Small intestine (tissue), 7 donors: ENCODE measurements at regions not wholly inside any gene's neighbourhood (a gene's known extent, or its start where the extent isn't known, plus 50 kb on each side); places are given as distances from the start of the nearest gene placed in this dataset.
"Not testable (repeated sequence)": the region's sequence is repeated elsewhere in the genome, so short reads cannot be mapped to it uniquely, and the experiment has no call there.

Experiments
- DNase-seq, 2 donors: peaks; one replicate each; pipeline versions ENCODE4 v3.0.0 to v3.0.0-alpha.2; 2013
- FAIRE-seq: peaks from 2 replicates; lab custom pipeline; 2012; peaks lifted over from hg19 to GRCh38; lab: Jason Lieb, UNC
- H3K27ac ChIP-seq, 3 donors: one replicate each; pipeline ENCODE4 v1.5.1; 2013; ENCODE audit warnings: low read length in 2 of 3, mild to moderate bottlenecking in 2 of 3, control low read depth in 1 of 3, inconsistent platforms in 1 of 3, low read depth in 1 of 3, moderate library complexity in 1 of 3
- H3K27me3 ChIP-seq, 3 donors: one replicate each; pipeline ENCODE4 v1.6.1; 2013; ENCODE audit warnings: low read length in 3 of 3, inconsistent platforms in 1 of 3; ENCODE audit not compliant: control insufficient read depth in 3 of 3, insufficient read depth in 3 of 3
- H3K36me3 ChIP-seq, 3 donors: one replicate each; pipeline ENCODE4 v1.6.1; 2013; ENCODE audit warnings: low read length in 3 of 3, inconsistent platforms in 1 of 3, low read depth in 1 of 3, mild to moderate bottlenecking in 1 of 3, moderate library complexity in 1 of 3; ENCODE audit not compliant: control insufficient read depth in 3 of 3, insufficient read depth in 2 of 3
- H3K4me1 ChIP-seq, 3 donors: one replicate each; pipeline ENCODE4 v1.6.1; 2013; ENCODE audit warnings: low read length in 2 of 3, inconsistent platforms in 1 of 3, low read depth in 1 of 3, mild to moderate bottlenecking in 1 of 3, moderate library complexity in 1 of 3; ENCODE audit not compliant: control insufficient read depth in 3 of 3, insufficient read depth in 2 of 3
- H3K4me3 ChIP-seq, 3 donors: one replicate each; pipeline ENCODE4 v1.5.1; 2013; ENCODE audit warnings: low read length in 3 of 3, control low read depth in 1 of 3, inconsistent platforms in 1 of 3, low read depth in 1 of 3, mild to moderate bottlenecking in 1 of 3, moderate library complexity in 1 of 3
- H3K9me3 ChIP-seq, 2 donors: one replicate each; pipeline ENCODE4 v1.6.1; 2013; ENCODE audit warnings: low read depth in 1 of 2, low read length in 1 of 2; ENCODE audit not compliant: control insufficient read depth in 2 of 2, insufficient read depth in 1 of 2
- WGBS, 3 donors: extraction: QIAGEN DNeasy Blood & Tissue Kit; methylation state at CpG; one replicate each; pipeline ENCODE4 v1.1.7; 2013; 5-methylcytosine and 5-hydroxymethylcytosine counted together
- donor health status: healthy with polysubstance abuse.
- donor health status: control.
- donor health status: control.
- donor health status: Bipolar disorder and iron deficiency.
- donor health status: healthy.

- no peaks in the 10 kb centered on the region for H3K36me3 ChIP-seq
- H3K4me1 ChIP-seq: no peaks in the 10 kb centered on the region
- no peak for DNase-seq
- no peak for FAIRE-seq
- 60 to 67% (median 62%) methylated on average over 7 of the region's 7 CpGs for WGBS, 3 donors
- H3K27me3 ChIP-seq: no peaks in the 10 kb centered on the region
- peak overlapping the region in 1 of 3 donors; percentile 10 for H3K27ac ChIP-seq
- no peak overlapping the region for H3K4me3 ChIP-seq
- no peaks in the 10 kb centered on the region for H3K9me3 ChIP-seq
Measured at GRCh38 chr2:209145941-209146681, 277.7 kb upstream of the MAP2 start.

- H3K27me3 ChIP-seq: no peaks in the 10 kb centered on the region
- WGBS, 3 donors: 72 to 76% (median 75%) methylated on average over 3 of the region's 3 CpGs
- H3K27ac ChIP-seq: no peak overlapping the region
- DNase-seq: no peak
- FAIRE-seq: no peak
- no peaks in the 10 kb centered on the region for H3K4me1 ChIP-seq
- no peaks in the 10 kb centered on the region for H3K36me3 ChIP-seq
- no peaks in the 10 kb centered on the region for H3K9me3 ChIP-seq
- H3K4me3 ChIP-seq: no peak overlapping the region
Measured at GRCh38 chr2:209146682-209147320, 277.0 kb upstream of the MAP2 start.

DNA sequence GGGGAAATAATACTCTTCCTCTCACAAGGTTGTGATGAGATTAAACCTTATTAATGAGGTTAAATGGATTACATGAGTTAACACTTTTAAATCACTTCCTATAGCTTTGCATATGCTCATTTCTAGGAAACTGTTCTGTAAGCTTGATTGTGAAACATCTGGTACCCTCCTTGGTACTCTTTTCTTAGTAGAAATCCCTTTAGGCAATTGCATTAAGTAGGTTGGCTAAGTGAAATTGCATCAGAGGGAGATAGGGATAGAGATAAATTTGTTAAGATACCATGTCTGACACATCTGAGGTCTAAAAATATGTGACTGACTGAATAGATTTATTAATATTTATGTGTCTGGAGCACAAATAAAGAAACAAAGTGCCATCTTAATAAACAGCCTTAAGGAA is 275.9 kb upstream of the MAP2 start:
- Histone ChIP-seq H3K4me1 (no peaks in the 10 kb centered on the region), H3K27ac (no peak overlapping the region), H3K9me3 (no peaks in the 10 kb centered on the region), H3K36me3 (no peaks in the 10 kb centered on the region), H3K27me3 (no peaks in the 10 kb centered on the region), H3K4me3 (no peak overlapping the region)
- FAIRE-seq (no peak), DNase-seq (no peak)

- Histone ChIP-seq H3K27me3 (no peaks in the 10 kb centered on the region), H3K4me3 (no peak overlapping the region), H3K9me3 (no peaks in the 10 kb centered on the region), H3K27ac (no peak overlapping the region), H3K36me3 (no peaks in the 10 kb centered on the region), H3K4me1 (no peaks in the 10 kb centered on the region)
- DNase-seq: no peak
- WGBS, 3 donors: 76 to 79% (median 76%) methylated on average over 7 of the region's 7 CpGs
- FAIRE-seq: no peak
Measured at GRCh38 chr2:209160800-209161588, 262.9 kb upstream of the MAP2 start.

GRCh38 chr2:209162129-209162528 is 261.7 kb upstream of the MAP2 start:
- H3K4me1 ChIP-seq: no peaks in the 10 kb centered on the region
- DNase-seq: no peak
- 48 to 67% (median 62%) methylated on average over 2 of the region's 2 CpGs for WGBS, 3 donors
- FAIRE-seq: no peak
- H3K9me3 ChIP-seq: no peaks in the 10 kb centered on the region
- no peaks in the 10 kb centered on the region for H3K27me3 ChIP-seq
- H3K27ac ChIP-seq: no peak overlapping the region
- H3K4me3 ChIP-seq: no peak overlapping the region
- no peaks in the 10 kb centered on the region for H3K36me3 ChIP-seq

- no peak for FAIRE-seq
- Histone ChIP-seq H3K27me3 (no peaks in the 10 kb centered on the region), H3K9me3 (peaks cover 0 to 6% of the 10 kb centered on the region in 2 donors), H3K36me3 (no peaks in the 10 kb centered on the region), H3K27ac (no peak overlapping the region), H3K4me1 (no peaks in the 10 kb centered on the region), H3K4me3 (no peak overlapping the region)
- WGBS, 3 donors: 17 to 38% (median 33%) methylated on average over 2 of the region's 2 CpGs
- no peak for DNase-seq
Measured at GRCh38 chr2:209181984-209182383, 241.9 kb upstream of the MAP2 start.

DNA sequence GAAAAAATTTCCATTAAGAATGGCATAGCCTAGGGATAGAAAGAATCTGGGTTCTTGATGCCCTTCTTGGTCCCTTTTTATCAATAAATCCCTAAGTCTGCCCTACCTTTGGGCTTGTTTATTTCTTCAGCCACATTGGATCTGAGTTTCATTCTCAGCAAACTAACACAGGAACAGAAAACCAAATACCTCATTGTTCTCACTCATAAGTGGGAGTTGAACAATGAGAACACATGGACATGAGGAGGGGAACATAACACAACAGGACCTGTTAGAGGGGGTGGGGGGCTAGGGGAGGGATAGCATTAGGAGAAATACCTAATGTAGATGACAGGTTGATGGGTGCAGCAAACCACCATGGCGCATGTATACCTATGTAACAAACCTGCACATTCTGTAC is 237.0 kb upstream of the MAP2 start:
- not testable (repeated sequence) for H3K27ac ChIP-seq, H3K4me3 ChIP-seq, FAIRE-seq, H3K9me3 ChIP-seq, H3K36me3 ChIP-seq, DNase-seq, H3K27me3 ChIP-seq, H3K4me1 ChIP-seq
- 87 to 94% (median 91%) methylated on average over 1 of the region's 1 CpG for WGBS, 3 donors

DNA sequence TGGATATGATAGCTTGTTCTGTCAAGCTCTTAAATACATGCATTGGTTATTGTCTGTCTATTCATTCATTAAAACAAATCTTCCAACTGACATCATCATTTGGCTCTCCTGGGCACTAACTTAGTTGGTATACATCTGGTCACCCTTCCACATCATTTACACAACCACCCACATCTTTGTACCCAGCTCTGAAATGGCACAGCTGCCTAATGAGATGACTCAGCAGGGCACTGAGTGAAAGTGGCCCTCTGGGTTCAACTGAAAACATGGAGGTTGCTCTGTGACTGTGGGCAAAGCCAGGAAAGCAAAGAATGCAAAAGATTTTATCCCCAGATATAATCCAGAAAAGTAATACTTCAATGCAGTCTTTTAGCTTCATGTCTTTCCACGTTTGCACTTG is 234.0 kb upstream of the MAP2 start:
- no peak for DNase-seq
- no peaks in the 10 kb centered on the region for H3K27me3 ChIP-seq
- H3K4me1 ChIP-seq: no peaks in the 10 kb centered on the region
- no peaks in the 10 kb centered on the region for H3K36me3 ChIP-seq
- H3K4me3 ChIP-seq: no peak overlapping the region
- H3K9me3 ChIP-seq: no peaks in the 10 kb centered on the region
- no peak for FAIRE-seq
- no peak overlapping the region for H3K27ac ChIP-seq
- WGBS, 3 donors: 34 to 72% (median 44%) methylated on average over 1 of the region's 1 CpG
